Upper lobe of left lung (tissue), 4 donors: ENCODE measurements at regions not wholly inside any gene's neighbourhood (a gene's known extent, or its start where the extent isn't known, plus 50 kb on each side); places are given as distances from the start of the nearest gene placed in this dataset.

ENCODE experiments used
- CTCF ChIP-seq, 6 experiments: fragments of 450-650 bp in 4 of 6; fragments of 200-600 bp in 2 of 6; sonication (generic) in 2 of 6; IDR thresholded peaks; one replicate each; pipeline ENCODE4 v1.5.1; 2016 to 2019; ENCODE audit warnings: antibody characterized with exemption in 6 of 6
- POLR2AphosphoS5 ChIP-seq, 2 donors: sonication (generic); formaldehyde crosslinking; IDR thresholded peaks; one replicate each; pipeline ENCODE4 v1.5.1; 2017; ENCODE audit warnings: antibody characterized with exemption in 2 of 2

- TF ChIP-seq CTCF (IDR thresholded peaks at IDR 0.05): no peak
- TF ChIP-seq POLR2AphosphoS5 (IDR thresholded peaks at IDR 0.05): no peak
Observed at GRCh38 chr16:10332775-10333174, 53.1 kb upstream of the ATF7IP2 start.
